Testis (tissue), 2 donors: ENCODE measurements at regions not wholly inside any gene's neighbourhood (a gene's known extent, or its start where the extent isn't known, plus 50 kb on each side); places are given as distances from the start of the nearest gene placed in this dataset.

Source experiments
- POLR2A ChIP-seq: fragments of 450-650 bp; IDR thresholded peaks from one replicate; pipeline ENCODE4 v1.6.1; 2017; ENCODE audit warnings: antibody characterized with exemption, mild to moderate bottlenecking, moderate library complexity
- TF ChIP-seq, protein P1 (sequence below), 3 experiments: fragments of 450-650 bp in 2 of 3; fragments of 200-600 bp in 1 of 3; sonication (generic) in 1 of 3; IDR thresholded peaks; one replicate each; pipeline ENCODE4 v1.5.1; 2016 to 2019; ENCODE audit warnings: antibody characterized with exemption in 3 of 3, mild to moderate bottlenecking in 2 of 3, moderate library complexity in 1 of 3

DNA sequence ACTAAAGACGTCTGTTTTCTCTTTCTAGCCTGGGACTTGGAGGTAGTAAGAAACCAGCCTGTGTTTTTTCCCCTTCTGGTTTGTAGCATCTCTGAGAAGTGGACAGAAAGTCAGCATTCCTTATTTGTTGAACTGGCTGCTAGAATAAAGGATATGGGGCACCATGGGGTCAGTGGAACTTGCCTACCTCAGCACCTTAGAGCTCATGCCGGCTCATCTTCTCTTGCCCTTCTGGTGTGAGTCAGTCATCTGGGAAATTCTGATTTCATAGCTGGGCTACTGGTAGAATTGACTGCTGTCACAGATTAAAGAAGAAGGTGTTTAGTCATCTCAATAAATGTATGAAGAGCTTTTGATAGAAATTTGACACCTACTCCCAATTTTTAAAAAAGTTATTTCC is 202.7 kb upstream of the TOPAZ1 start:
- TF ChIP-seq, protein P1, sequence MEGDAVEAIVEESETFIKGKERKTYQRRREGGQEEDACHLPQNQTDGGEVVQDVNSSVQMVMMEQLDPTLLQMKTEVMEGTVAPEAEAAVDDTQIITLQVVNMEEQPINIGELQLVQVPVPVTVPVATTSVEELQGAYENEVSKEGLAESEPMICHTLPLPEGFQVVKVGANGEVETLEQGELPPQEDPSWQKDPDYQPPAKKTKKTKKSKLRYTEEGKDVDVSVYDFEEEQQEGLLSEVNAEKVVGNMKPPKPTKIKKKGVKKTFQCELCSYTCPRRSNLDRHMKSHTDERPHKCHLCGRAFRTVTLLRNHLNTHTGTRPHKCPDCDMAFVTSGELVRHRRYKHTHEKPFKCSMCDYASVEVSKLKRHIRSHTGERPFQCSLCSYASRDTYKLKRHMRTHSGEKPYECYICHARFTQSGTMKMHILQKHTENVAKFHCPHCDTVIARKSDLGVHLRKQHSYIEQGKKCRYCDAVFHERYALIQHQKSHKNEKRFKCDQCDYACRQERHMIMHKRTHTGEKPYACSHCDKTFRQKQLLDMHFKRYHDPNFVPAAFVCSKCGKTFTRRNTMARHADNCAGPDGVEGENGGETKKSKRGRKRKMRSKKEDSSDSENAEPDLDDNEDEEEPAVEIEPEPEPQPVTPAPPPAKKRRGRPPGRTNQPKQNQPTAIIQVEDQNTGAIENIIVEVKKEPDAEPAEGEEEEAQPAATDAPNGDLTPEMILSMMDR (IDR thresholded peaks at IDR 0.05): no peak
- TF ChIP-seq POLR2A: no peak
